ENCODE measurements at regions not wholly inside any gene's neighbourhood (a gene's known extent, or its start where the extent isn't known, plus 50 kb on each side); places are given as distances from the start of the nearest gene placed in this dataset.

- POLR2A ChIA-PET = interaction anchor here (0.6 kb wide), 1 partner anchor 584 kb away, joined by 3 read pairs; no protein-coding TSS in a partner anchor
- H3K4me2 ChIP-seq = no peak overlapping the region
Observed at GRCh38 chr12:24111616-24112015, 162.1 kb upstream of the SOX5 start.

GRCh38 chr12:24111086-24111485 lies 161.6 kb upstream of the SOX5 start:
- CTCF ChIA-PET = no interaction called here

More at GRCh38 chr12:24111616-24112015, 162.1 kb upstream of the SOX5 start:
- ATAC-seq = no peak
- FAIRE-seq = no peak
- TF ChIP-seq MAFK (IDR thresholded peaks at IDR 0.05; ENCODE audit: partially characterized antibody) (no peak), TFCP2L1 (CRISPR knock-in tag; IDR thresholded peaks at IDR 0.05) (no peak), CHD4 (IDR thresholded peaks at IDR 0.05; ENCODE audit: borderline replicate concordance) (no peak), CBX8 (IDR thresholded peaks at IDR 0.05) (no peak), RFX5 (IDR thresholded peaks at IDR 0.05) (no peak)
- no peak for DNase-seq (ENCODE audit: low read depth in 1 of 2, low spot score in 1 of 2)
- 4% methylated on average over 2 of the region's 2 CpGs for WGBS (ENCODE audit: missing lambda C conversion rate)
- Histone ChIP-seq H3K4me1 (no peaks in the 10 kb centered on the region), H3K9me3 (no peaks in the 10 kb centered on the region), H3K4me3 (no peak overlapping the region), H3K27ac (no peak overlapping the region)
- CTCF ChIA-PET = no interaction called here

GRCh38 chr12:24109381-24110039 lies 160.0 kb upstream of the SOX5 start:
- no peak for ATAC-seq
- no peaks in the 10 kb centered on the region for H3K4me1 ChIP-seq
- 21% methylated on average over 3 of the region's 3 CpGs for WGBS (ENCODE audit: missing lambda C conversion rate)
- POLR2A ChIA-PET = no interaction called here
- H3K4me3 ChIP-seq = no peak overlapping the region
- peak in 1 of 2 experiments; percentile 23; a peak in 1 of 5 replicates for TF ChIP-seq RAD21 (conservative IDR thresholded peaks at IDR 0.05 in 1 of 2, IDR thresholded peaks at IDR 0.05 in 1 of 2)
- TF ChIP-seq E2F6 (IDR thresholded peaks at IDR 0.05; ENCODE audit: borderline replicate concordance, low read depth) = no peak
- H3K4me2 ChIP-seq = no peak overlapping the region
- no peak overlapping the region for H3K27ac ChIP-seq
- DNase-seq (ENCODE audit: low read depth in 1 of 2, low spot score in 1 of 2) = peak in 1 of 2 experiments; percentile 1
- H3K9me3 ChIP-seq = no peaks in the 10 kb centered on the region
- CTCF ChIA-PET = no interaction called here
- FAIRE-seq = no peak

More at GRCh38 chr12:24111086-24111485, 161.6 kb upstream of the SOX5 start:
- FAIRE-seq (no peak), DNase-seq (ENCODE audit: low read depth in 1 of 2, low spot score in 1 of 2) (no peak), ATAC-seq (no peak)
- Histone ChIP-seq H3K9me3 (no peaks in the 10 kb centered on the region), H3K4me3 (no peak overlapping the region), H3K27ac (no peak overlapping the region), H3K4me1 (no peaks in the 10 kb centered on the region), H3K4me2 (no peak overlapping the region)
- 63% methylated on average over 1 of the region's 1 CpG for WGBS (ENCODE audit: missing lambda C conversion rate)
- TF ChIP-seq ZFP36 (IDR thresholded peaks at IDR 0.05; ENCODE audit: borderline replicate concordance, partially characterized antibody) (no peak), NR3C1 (IDR thresholded peaks at IDR 0.05) (no peak), KDM5A (IDR thresholded peaks at IDR 0.05) (no peak)
- POLR2A ChIA-PET = interaction anchor here (0.6 kb wide), 1 partner anchor 585 kb away, joined by 3 read pairs; no protein-coding TSS in a partner anchor

DNA sequence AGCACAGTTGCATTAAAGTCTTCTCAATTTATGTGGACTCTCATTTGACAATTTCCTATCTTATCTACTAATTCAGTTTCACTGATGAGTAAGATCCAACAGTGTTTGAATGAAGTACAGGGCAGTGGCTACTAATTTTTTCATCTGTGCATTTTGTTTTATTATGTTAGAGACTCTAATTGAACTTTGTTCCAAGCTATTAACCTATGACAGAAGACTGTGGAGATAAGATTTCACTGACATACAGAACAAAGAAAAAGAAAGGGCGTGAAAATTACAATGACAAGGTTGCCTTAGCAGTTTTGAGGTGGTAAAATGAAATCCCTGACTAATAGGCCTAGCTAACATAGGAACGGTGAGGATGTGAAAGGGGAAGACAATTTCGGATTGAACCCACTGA lies 153.2 kb upstream of the SOX5 start:
- ChIA-PET POLR2A (no interaction called here), CTCF (no interaction called here)
- H3K9me3 ChIP-seq = no peaks in the 10 kb centered on the region
- no peak overlapping the region for H3K4me3 ChIP-seq
- FAIRE-seq (no peak), ATAC-seq (no peak), DNase-seq (ENCODE audit: low read depth in 1 of 2, low spot score in 1 of 2) (no peak)
- under 1% methylated on average over 3 of the region's 3 CpGs for WGBS (ENCODE audit: missing lambda C conversion rate)
- H3K4me1 ChIP-seq = no peaks in the 10 kb centered on the region
- H3K4me2 ChIP-seq = no peak overlapping the region
- H3K27ac ChIP-seq = no peak overlapping the region
- TF ChIP-seq PHF8 (IDR thresholded peaks at IDR 0.05; ENCODE audit: borderline replicate concordance, low read depth) (no peak), CBX2 (IDR thresholded peaks at IDR 0.05; ENCODE audit: borderline replicate concordance, low read depth) (no peak), ZFP36 (IDR thresholded peaks at IDR 0.05; ENCODE audit: borderline replicate concordance, partially characterized antibody) (no peak), JUNB (IDR thresholded peaks at IDR 0.05) (no peak), BHLHE40 (IDR thresholded peaks at IDR 0.05; ENCODE audit: low read depth, low read length) (no peak), CBX8 (IDR thresholded peaks at IDR 0.05) (no peak), HES2 (IDR thresholded peaks at IDR 0.05) (no peak), HOXB5 (CRISPR knock-in tag; IDR thresholded peaks at IDR 0.05) (no peak), EHF (CRISPR knock-in tag; IDR thresholded peaks at IDR 0.05) (no peak), KDM1A (IDR thresholded peaks at IDR 0.05; ENCODE audit: low read depth) (no peak), MYC (IDR thresholded peaks at IDR 0.05; ENCODE audit: borderline replicate concordance, low read length) (no peak), ZSCAN20 (CRISPR knock-in tag; IDR thresholded peaks at IDR 0.05) (no peak), MAFK (IDR thresholded peaks at IDR 0.05; ENCODE audit: partially characterized antibody) (no peak), FOXS1 (CRISPR knock-in tag; IDR thresholded peaks at IDR 0.05) (no peak)
- TF ChIP-seq, protein P1, sequence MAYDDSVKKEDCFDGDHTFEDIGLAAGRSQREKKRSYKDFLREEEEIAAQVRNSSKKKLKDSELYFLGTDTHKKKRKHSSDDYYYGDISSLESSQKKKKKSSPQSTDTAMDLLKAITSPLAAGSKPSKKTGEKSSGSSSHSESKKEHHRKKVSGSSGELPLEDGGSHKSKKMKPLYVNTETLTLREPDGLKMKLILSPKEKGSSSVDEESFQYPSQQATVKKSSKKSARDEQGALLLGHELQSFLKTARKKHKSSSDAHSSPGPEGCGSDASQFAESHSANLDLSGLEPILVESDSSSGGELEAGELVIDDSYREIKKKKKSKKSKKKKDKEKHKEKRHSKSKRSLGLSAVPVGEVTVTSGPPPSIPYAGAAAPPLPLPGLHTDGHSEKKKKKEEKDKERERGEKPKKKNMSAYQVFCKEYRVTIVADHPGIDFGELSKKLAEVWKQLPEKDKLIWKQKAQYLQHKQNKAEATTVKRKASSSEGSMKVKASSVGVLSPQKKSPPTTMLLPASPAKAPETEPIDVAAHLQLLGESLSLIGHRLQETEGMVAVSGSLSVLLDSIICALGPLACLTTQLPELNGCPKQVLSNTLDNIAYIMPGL (CRISPR knock-in tag; IDR thresholded peaks at IDR 0.05; ENCODE audit: borderline replicate concordance) = no peak
- TF ChIP-seq, protein P2, sequence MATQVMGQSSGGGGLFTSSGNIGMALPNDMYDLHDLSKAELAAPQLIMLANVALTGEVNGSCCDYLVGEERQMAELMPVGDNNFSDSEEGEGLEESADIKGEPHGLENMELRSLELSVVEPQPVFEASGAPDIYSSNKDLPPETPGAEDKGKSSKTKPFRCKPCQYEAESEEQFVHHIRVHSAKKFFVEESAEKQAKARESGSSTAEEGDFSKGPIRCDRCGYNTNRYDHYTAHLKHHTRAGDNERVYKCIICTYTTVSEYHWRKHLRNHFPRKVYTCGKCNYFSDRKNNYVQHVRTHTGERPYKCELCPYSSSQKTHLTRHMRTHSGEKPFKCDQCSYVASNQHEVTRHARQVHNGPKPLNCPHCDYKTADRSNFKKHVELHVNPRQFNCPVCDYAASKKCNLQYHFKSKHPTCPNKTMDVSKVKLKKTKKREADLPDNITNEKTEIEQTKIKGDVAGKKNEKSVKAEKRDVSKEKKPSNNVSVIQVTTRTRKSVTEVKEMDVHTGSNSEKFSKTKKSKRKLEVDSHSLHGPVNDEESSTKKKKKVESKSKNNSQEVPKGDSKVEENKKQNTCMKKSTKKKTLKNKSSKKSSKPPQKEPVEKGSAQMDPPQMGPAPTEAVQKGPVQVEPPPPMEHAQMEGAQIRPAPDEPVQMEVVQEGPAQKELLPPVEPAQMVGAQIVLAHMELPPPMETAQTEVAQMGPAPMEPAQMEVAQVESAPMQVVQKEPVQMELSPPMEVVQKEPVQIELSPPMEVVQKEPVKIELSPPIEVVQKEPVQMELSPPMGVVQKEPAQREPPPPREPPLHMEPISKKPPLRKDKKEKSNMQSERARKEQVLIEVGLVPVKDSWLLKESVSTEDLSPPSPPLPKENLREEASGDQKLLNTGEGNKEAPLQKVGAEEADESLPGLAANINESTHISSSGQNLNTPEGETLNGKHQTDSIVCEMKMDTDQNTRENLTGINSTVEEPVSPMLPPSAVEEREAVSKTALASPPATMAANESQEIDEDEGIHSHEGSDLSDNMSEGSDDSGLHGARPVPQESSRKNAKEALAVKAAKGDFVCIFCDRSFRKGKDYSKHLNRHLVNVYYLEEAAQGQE (IDR thresholded peaks at IDR 0.05) = no peak
- TF ChIP-seq, protein P3, sequence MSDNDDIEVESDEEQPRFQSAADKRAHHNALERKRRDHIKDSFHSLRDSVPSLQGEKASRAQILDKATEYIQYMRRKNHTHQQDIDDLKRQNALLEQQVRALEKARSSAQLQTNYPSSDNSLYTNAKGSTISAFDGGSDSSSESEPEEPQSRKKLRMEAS (IDR thresholded peaks at IDR 0.05) = no peak
